H1 (cell line): ENCODE measurements at regions not wholly inside any gene's neighbourhood (a gene's known extent, or its start where the extent isn't known, plus 50 kb on each side); places are given as distances from the start of the nearest gene placed in this dataset.

Experiments used
- BACH1 ChIP-seq: IDR thresholded peaks from 2 replicates; pipeline ENCODE4 v1.6.1; 2012; ENCODE audit warnings: low read length, improper control_type of control experiment
- FOSL1 ChIP-seq: IDR thresholded peaks from 2 replicates; pipeline ENCODE4 v1.6.1; 2011; ENCODE audit warnings: mild to moderate bottlenecking, low read depth, low read length, moderate library complexity; ENCODE audit not compliant: insufficient read depth
- GTF2F1 ChIP-seq: IDR thresholded peaks from 2 replicates; pipeline ENCODE4 v1.6.1; 2012; ENCODE audit warnings: low read depth, low read length, improper control_type of control experiment, borderline replicate concordance
- JUN ChIP-seq: IDR thresholded peaks from 2 replicates; pipeline ENCODE4 v1.6.1; 2011; ENCODE audit warnings: low read depth, mild to moderate bottlenecking, improper control_type of control experiment, low read length
- PHF8 ChIP-seq: fragments of 200-600 bp; sonication (generic); conservative IDR thresholded peaks from 2 replicates; pipeline ENCODE4 v1.7.1; 2012; ENCODE audit warnings: low read depth, mild to moderate bottlenecking, inconsistent platforms, low read length, moderate library complexity
- SUZ12 ChIP-seq: fragments of 200-600 bp; sonication (generic); IDR thresholded peaks from 2 replicates; pipeline ENCODE4 v1.6.1; 2012; ENCODE audit warnings: mild to moderate bottlenecking, inconsistent platforms, low read length, moderate library complexity, mixed read lengths
- TAF7 ChIP-seq: optimal IDR thresholded peaks from 2 replicates; pipeline ENCODE3; 2011; ENCODE audit warnings: low read depth, mild to moderate bottlenecking, inconsistent platforms, low read length, moderate library complexity, borderline replicate concordance
- USF2 ChIP-seq: IDR thresholded peaks from 2 replicates; pipeline ENCODE4 v1.6.1; 2011; ENCODE audit warnings: low read length, improper control_type of control experiment

GRCh38 chr9:117887941-117888340 is 183.7 kb downstream of the TLR4 start (continued):
- TF ChIP-seq USF2 (no peak), SUZ12 (no peak), GTF2F1 (no peak), BACH1 (no peak), PHF8 (no peak), TAF7 (no peak), JUN (no peak), FOSL1 (no peak)
